ENCODE measurements at regions not wholly inside any gene's neighbourhood (a gene's known extent, or its start where the extent isn't known, plus 50 kb on each side); places are given as distances from the start of the nearest gene placed in this dataset.

DNA sequence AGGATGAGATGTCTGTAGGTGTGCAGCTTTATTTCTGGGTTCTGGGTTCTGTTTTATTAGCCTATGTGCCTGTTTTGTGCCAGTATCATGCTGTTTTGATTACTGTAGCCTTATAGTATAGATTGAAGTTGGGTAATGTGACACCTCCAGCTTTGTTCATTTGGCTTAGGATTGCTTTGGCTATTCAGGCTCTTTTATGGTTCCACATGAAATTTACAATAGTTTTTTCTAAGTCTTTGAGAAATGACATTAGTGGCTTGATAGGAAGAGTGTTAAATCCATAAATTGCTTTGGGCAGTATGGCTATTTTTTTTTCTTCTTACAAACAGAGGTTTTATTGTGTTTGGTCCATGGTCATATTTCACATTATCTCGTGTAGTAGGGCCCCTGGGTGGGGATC is 285.8 kb upstream of the GADL1 start:
- FAIRE-seq (no peak), ATAC-seq (no peak), DNase-seq (ENCODE audit: low spot score) (no peak)
- H2AFZ ChIP-seq (ENCODE audit: low read length) = no peak overlapping the region
- no peak overlapping the region for H3K4me2 ChIP-seq (ENCODE audit: low read depth, low read length)
- H3K27me3 ChIP-seq (ENCODE audit: control insufficient read depth in 1 of 2, insufficient read depth in 2 of 2, low read length in 2 of 2) = no peaks in the 10 kb centered on the region
- intact Hi-C loops (cut with micrococcal nuclease; ENCODE audit: unreplicated experiment) = no loop called here
- no peak overlapping the region for H3K27ac ChIP-seq (ENCODE audit: extremely low read length, insufficient read depth, low read length)
- no peak for TF ChIP-seq MAFK (conservative IDR thresholded peaks at IDR 0.05 in 1 of 2, IDR thresholded peaks at IDR 0.05 in 1 of 2; ENCODE audit: low read length in 2 of 2)
- TF ChIP-seq, protein P1, sequence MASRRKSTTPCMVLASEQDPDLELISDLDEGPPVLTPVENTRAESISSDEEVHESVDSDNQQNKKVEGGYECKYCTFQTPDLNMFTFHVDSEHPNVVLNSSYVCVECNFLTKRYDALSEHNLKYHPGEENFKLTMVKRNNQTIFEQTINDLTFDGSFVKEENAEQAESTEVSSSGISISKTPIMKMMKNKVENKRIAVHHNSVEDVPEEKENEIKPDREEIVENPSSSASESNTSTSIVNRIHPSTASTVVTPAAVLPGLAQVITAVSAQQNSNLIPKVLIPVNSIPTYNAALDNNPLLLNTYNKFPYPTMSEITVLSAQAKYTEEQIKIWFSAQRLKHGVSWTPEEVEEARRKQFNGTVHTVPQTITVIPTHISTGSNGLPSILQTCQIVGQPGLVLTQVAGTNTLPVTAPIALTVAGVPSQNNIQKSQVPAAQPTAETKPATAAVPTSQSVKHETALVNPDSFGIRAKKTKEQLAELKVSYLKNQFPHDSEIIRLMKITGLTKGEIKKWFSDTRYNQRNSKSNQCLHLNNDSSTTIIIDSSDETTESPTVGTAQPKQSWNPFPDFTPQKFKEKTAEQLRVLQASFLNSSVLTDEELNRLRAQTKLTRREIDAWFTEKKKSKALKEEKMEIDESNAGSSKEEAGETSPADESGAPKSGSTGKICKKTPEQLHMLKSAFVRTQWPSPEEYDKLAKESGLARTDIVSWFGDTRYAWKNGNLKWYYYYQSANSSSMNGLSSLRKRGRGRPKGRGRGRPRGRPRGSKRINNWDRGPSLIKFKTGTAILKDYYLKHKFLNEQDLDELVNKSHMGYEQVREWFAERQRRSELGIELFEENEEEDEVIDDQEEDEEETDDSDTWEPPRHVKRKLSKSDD (CRISPR knock-in tag; IDR thresholded peaks at IDR 0.05; ENCODE audit: low read depth) = no peak
- TF ChIP-seq MLLT10 (CRISPR knock-in tag; IDR thresholded peaks at IDR 0.05) = no peak
- no peak for TF ChIP-seq SPEN (CRISPR knock-in tag; IDR thresholded peaks at IDR 0.05; ENCODE audit: low read depth)
- no peak for TF ChIP-seq ZNF672 (CRISPR knock-in tag; IDR thresholded peaks at IDR 0.05)
- TF ChIP-seq ZNF839 (CRISPR knock-in tag; IDR thresholded peaks at IDR 0.05; ENCODE audit: borderline replicate concordance) = no peak
- TF ChIP-seq HOXA7 (CRISPR knock-in tag; IDR thresholded peaks at IDR 0.05) = no peak
- TF ChIP-seq, protein P2, sequence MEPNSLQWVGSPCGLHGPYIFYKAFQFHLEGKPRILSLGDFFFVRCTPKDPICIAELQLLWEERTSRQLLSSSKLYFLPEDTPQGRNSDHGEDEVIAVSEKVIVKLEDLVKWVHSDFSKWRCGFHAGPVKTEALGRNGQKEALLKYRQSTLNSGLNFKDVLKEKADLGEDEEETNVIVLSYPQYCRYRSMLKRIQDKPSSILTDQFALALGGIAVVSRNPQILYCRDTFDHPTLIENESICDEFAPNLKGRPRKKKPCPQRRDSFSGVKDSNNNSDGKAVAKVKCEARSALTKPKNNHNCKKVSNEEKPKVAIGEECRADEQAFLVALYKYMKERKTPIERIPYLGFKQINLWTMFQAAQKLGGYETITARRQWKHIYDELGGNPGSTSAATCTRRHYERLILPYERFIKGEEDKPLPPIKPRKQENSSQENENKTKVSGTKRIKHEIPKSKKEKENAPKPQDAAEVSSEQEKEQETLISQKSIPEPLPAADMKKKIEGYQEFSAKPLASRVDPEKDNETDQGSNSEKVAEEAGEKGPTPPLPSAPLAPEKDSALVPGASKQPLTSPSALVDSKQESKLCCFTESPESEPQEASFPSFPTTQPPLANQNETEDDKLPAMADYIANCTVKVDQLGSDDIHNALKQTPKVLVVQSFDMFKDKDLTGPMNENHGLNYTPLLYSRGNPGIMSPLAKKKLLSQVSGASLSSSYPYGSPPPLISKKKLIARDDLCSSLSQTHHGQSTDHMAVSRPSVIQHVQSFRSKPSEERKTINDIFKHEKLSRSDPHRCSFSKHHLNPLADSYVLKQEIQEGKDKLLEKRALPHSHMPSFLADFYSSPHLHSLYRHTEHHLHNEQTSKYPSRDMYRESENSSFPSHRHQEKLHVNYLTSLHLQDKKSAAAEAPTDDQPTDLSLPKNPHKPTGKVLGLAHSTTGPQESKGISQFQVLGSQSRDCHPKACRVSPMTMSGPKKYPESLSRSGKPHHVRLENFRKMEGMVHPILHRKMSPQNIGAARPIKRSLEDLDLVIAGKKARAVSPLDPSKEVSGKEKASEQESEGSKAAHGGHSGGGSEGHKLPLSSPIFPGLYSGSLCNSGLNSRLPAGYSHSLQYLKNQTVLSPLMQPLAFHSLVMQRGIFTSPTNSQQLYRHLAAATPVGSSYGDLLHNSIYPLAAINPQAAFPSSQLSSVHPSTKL (CRISPR knock-in tag; IDR thresholded peaks at IDR 0.05) = no peak
- TF ChIP-seq, protein P3, sequence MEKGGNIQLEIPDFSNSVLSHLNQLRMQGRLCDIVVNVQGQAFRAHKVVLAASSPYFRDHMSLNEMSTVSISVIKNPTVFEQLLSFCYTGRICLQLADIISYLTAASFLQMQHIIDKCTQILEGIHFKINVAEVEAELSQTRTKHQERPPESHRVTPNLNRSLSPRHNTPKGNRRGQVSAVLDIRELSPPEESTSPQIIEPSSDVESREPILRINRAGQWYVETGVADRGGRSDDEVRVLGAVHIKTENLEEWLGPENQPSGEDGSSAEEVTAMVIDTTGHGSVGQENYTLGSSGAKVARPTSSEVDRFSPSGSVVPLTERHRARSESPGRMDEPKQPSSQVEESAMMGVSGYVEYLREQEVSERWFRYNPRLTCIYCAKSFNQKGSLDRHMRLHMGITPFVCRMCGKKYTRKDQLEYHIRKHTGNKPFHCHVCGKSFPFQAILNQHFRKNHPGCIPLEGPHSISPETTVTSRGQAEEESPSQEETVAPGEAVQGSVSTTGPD (CRISPR knock-in tag; IDR thresholded peaks at IDR 0.05) = no peak
- TF ChIP-seq BORCS8-MEF2B (CRISPR knock-in tag; IDR thresholded peaks at IDR 0.05) = no peak
- no peak for TF ChIP-seq ZNF841 (CRISPR knock-in tag; IDR thresholded peaks at IDR 0.05; ENCODE audit: borderline replicate concordance)
- TF ChIP-seq, protein P4, sequence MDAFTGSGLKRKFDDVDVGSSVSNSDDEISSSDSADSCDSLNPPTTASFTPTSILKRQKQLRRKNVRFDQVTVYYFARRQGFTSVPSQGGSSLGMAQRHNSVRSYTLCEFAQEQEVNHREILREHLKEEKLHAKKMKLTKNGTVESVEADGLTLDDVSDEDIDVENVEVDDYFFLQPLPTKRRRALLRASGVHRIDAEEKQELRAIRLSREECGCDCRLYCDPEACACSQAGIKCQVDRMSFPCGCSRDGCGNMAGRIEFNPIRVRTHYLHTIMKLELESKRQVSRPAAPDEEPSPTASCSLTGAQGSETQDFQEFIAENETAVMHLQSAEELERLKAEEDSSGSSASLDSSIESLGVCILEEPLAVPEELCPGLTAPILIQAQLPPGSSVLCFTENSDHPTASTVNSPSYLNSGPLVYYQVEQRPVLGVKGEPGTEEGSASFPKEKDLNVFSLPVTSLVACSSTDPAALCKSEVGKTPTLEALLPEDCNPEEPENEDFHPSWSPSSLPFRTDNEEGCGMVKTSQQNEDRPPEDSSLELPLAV (CRISPR knock-in tag; conservative IDR thresholded peaks at IDR 0.05; ENCODE audit: low read depth) = no peak
- TF ChIP-seq NFYC (CRISPR knock-in tag; IDR thresholded peaks at IDR 0.05) = no peak
- 50% methylated on average over 1 of the region's 1 CpG for WGBS (ENCODE audit: low lambda C conversion rate)
- peaks cover 18% of the 10 kb centered on the region for H3K4me1 ChIP-seq (ENCODE audit: insufficient read depth, low read length)
- H3K4me3 ChIP-seq (replicated peaks in 1 of 3; ENCODE audit: insufficient read depth in 1 of 3, low read depth in 2 of 3, low read length in 3 of 3) = no peak overlapping the region
- in situ Hi-C loops (cut with HindIII; ENCODE audit: extremely low pct_ligation_motif_present, low pct_unique_long_range_greater_than_20kb) = no loop called here
- H3K9ac ChIP-seq (ENCODE audit: insufficient read depth, low read depth, low read length) = no peak overlapping the region
- no peaks in the 10 kb centered on the region for H3K79me2 ChIP-seq (ENCODE audit: insufficient read depth, low read length)
- CTCF ChIA-PET (ENCODE audit: low intra/inter-chr PET ratio, low total read pairs) = no interaction called here
- no peaks in the 10 kb centered on the region for H4K20me1 ChIP-seq (ENCODE audit: insufficient read depth, low read length)
- BruUV-seq (replicated peaks) = no TSS peak
- POLR2A ChIA-PET = no interaction called here
- H3K9me3 ChIP-seq (ENCODE audit: low read length) = no peaks in the 10 kb centered on the region
- H3K36me3 ChIP-seq (replicated peaks in 1 of 2; ENCODE audit: control insufficient read depth in 1 of 2, insufficient read depth in 2 of 2, low read length in 2 of 2) = no peaks in the 10 kb centered on the region

All from HepG2 (cell line).